Tibial nerve (tissue), 3 donors: ENCODE measurements at regions not wholly inside any gene's neighbourhood (a gene's known extent, or its start where the extent isn't known, plus 50 kb on each side); places are given as distances from the start of the nearest gene placed in this dataset.

Experiments used
- POLR2A ChIP-seq, 2 donors: fragments of 450-650 bp; IDR thresholded peaks; one replicate each; pipeline ENCODE4 v1.6.1; 2017; ENCODE audit warnings: antibody characterized with exemption in 2 of 2, mild to moderate bottlenecking in 2 of 2, moderate library complexity in 2 of 2
- TF ChIP-seq, protein P1 (sequence below), 5 experiments: fragments of 200-600 bp in 3 of 5; fragments of 450-650 bp in 2 of 5; sonication (generic) in 3 of 5; IDR thresholded peaks; one replicate each; pipeline ENCODE4 v1.5.1; 2016 to 2019; ENCODE audit warnings: antibody characterized with exemption in 5 of 5, mild to moderate bottlenecking in 3 of 5, moderate library complexity in 2 of 5

DNA sequence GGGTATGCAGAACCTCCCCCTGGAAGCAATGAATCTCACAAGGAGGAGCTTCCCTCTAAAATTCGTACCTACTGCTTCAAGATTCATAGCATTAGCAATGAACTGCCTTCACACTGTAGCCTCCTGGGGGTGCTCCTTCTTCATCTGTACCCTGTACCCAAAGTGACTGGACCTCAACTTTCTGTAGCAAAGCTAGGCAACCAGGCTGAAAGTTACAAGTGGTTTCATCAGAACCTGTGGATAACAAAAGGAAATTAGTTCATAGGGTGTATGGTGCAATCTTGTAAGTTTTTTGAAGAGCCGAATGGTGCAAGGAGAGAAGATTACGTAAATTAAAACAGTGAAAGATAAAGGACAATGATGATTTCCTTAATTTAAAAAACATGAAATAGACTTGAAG lies 1541.7 kb upstream of the FLRT2 start:
- TF ChIP-seq, protein P1, sequence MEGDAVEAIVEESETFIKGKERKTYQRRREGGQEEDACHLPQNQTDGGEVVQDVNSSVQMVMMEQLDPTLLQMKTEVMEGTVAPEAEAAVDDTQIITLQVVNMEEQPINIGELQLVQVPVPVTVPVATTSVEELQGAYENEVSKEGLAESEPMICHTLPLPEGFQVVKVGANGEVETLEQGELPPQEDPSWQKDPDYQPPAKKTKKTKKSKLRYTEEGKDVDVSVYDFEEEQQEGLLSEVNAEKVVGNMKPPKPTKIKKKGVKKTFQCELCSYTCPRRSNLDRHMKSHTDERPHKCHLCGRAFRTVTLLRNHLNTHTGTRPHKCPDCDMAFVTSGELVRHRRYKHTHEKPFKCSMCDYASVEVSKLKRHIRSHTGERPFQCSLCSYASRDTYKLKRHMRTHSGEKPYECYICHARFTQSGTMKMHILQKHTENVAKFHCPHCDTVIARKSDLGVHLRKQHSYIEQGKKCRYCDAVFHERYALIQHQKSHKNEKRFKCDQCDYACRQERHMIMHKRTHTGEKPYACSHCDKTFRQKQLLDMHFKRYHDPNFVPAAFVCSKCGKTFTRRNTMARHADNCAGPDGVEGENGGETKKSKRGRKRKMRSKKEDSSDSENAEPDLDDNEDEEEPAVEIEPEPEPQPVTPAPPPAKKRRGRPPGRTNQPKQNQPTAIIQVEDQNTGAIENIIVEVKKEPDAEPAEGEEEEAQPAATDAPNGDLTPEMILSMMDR (IDR thresholded peaks at IDR 0.05), result no peak
- TF ChIP-seq POLR2A (IDR thresholded peaks at IDR 0.05), result no peak
